Islet precursor cell (in vitro differentiated cells): ENCODE measurements at regions not wholly inside any gene's neighbourhood (a gene's known extent, or its start where the extent isn't known, plus 50 kb on each side); places are given as distances from the start of the nearest gene placed in this dataset.
"Not testable (repeated sequence)": the region's sequence is repeated elsewhere in the genome, so short reads cannot be mapped to it uniquely, and the experiment has no call there.

Source experiments
- DNase-seq: peaks from one replicate; pipeline ENCODE4 v3.0.0-alpha.2; 2018

- DNase-seq = not testable (repeated sequence)
Observed at GRCh38 chr15:22519213-22519612, 60.5 kb downstream of the GOLGA6L22 start.

GRCh38 chr15:22526537-22526936, 67.8 kb downstream of the GOLGA6L22 start:
- not testable (repeated sequence) for DNase-seq

- DNase-seq = not testable (repeated sequence)
Observed at GRCh38 chr15:22527016-22527415, 68.3 kb downstream of the GOLGA6L22 start.

- DNase-seq = not testable (repeated sequence)
Observed at GRCh38 chr15:22529200-22529599, 70.5 kb downstream of the GOLGA6L22 start.

- DNase-seq = not testable (repeated sequence)
Observed at GRCh38 chr15:22559701-22560100, 101.0 kb downstream of the GOLGA6L22 start.

- not testable (repeated sequence) for DNase-seq
Observed at GRCh38 chr15:22561716-22562115, 103.0 kb downstream of the GOLGA6L22 start.

GRCh38 chr15:22566510-22566909, 107.8 kb downstream of the GOLGA6L22 start:
- not testable (repeated sequence) for DNase-seq

GRCh38 chr15:22569486-22569885, 110.8 kb downstream of the GOLGA6L22 start:
- not testable (repeated sequence) for DNase-seq

GRCh38 chr15:22572152-22572735, 113.5 kb downstream of the GOLGA6L22 start:
- not testable (repeated sequence) for DNase-seq

- peak; percentile 23 for DNase-seq
Observed at GRCh38 chr15:22572792-22573191, 114.1 kb downstream of the GOLGA6L22 start.

- not testable (repeated sequence) for DNase-seq
Observed at GRCh38 chr15:22577828-22578227, 119.1 kb downstream of the GOLGA6L22 start.

- DNase-seq = not testable (repeated sequence)
Observed at GRCh38 chr15:22579213-22579612, 120.5 kb downstream of the GOLGA6L22 start.

GRCh38 chr15:22587391-22587790, 128.7 kb downstream of the GOLGA6L22 start:
- DNase-seq = not testable (repeated sequence)

GRCh38 chr15:22598552-22598951, 139.8 kb downstream of the GOLGA6L22 start:
- DNase-seq = peak; percentile 18

GRCh38 chr15:22599526-22600320, 141.0 kb downstream of the GOLGA6L22 start:
- DNase-seq = peak; percentile 77

- peak; percentile 70 for DNase-seq
Observed at GRCh38 chr15:22616976-22617375, 158.3 kb downstream of the GOLGA6L22 start.

- not testable (repeated sequence) for DNase-seq
Observed at GRCh38 chr15:22631789-22632188, 154.7 kb upstream of the NIPA1 start.

GRCh38 chr15:22639983-22640382, 146.5 kb upstream of the NIPA1 start:
- DNase-seq = not testable (repeated sequence)

GRCh38 chr15:22649458-22649857, 137.0 kb upstream of the NIPA1 start:
- DNase-seq = not testable (repeated sequence)

GRCh38 chr15:22651179-22651578, 135.3 kb upstream of the NIPA1 start:
- not testable (repeated sequence) for DNase-seq

- peak; percentile 71 for DNase-seq
Observed at GRCh38 chr15:22664294-22665058, 122.0 kb upstream of the NIPA1 start.

- peak; percentile 64 for DNase-seq
Observed at GRCh38 chr15:22665059-22665702, 121.3 kb upstream of the NIPA1 start.

- DNase-seq = not testable (repeated sequence)
Observed at GRCh38 chr15:22665711-22666110, 120.7 kb upstream of the NIPA1 start.
